ENCODE measurements at regions not wholly inside any gene's neighbourhood (a gene's known extent, or its start where the extent isn't known, plus 50 kb on each side); places are given as distances from the start of the nearest gene placed in this dataset.
"Not testable (repeated sequence)": the region's sequence is repeated elsewhere in the genome, so short reads cannot be mapped to it uniquely, and the experiment has no call there.

DNA sequence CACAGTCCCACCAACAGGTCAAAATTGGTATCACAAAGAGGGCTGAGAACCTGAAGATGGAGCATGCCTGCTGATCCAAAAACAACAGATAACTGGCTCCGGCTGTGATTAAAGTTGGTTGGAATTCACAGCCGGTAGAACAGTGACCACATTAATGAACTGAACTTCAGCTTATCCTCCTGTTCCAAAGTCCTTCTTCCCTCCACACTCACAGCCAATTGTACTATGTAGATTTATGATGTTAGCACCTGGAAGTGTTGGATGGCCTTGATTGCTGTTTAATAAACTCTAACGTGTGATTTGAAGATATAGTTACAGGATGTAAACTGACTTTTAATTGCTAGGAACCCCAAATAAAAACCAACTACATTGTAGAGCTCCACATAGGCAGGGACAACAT lies 367.3 kb upstream of the FRG2C start:
- TF ChIP-seq, protein P1, sequence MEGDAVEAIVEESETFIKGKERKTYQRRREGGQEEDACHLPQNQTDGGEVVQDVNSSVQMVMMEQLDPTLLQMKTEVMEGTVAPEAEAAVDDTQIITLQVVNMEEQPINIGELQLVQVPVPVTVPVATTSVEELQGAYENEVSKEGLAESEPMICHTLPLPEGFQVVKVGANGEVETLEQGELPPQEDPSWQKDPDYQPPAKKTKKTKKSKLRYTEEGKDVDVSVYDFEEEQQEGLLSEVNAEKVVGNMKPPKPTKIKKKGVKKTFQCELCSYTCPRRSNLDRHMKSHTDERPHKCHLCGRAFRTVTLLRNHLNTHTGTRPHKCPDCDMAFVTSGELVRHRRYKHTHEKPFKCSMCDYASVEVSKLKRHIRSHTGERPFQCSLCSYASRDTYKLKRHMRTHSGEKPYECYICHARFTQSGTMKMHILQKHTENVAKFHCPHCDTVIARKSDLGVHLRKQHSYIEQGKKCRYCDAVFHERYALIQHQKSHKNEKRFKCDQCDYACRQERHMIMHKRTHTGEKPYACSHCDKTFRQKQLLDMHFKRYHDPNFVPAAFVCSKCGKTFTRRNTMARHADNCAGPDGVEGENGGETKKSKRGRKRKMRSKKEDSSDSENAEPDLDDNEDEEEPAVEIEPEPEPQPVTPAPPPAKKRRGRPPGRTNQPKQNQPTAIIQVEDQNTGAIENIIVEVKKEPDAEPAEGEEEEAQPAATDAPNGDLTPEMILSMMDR (conservative IDR thresholded peaks at IDR 0.05; ENCODE audit: low read depth, low read length), result no peak
- no peak for DNase-seq (ENCODE audit: low read depth)
- no peak overlapping the region for H3K4me3 ChIP-seq (ENCODE audit: low read length)

GRCh38 chr3:75300606-75301005 lies 363.5 kb upstream of the FRG2C start:
- TF ChIP-seq, protein P1 (conservative IDR thresholded peaks at IDR 0.05; ENCODE audit: low read depth, low read length), result no peak
- no peak overlapping the region for H3K4me3 ChIP-seq (ENCODE audit: low read length)
- DNase-seq (ENCODE audit: low read depth), result no peak

DNA sequence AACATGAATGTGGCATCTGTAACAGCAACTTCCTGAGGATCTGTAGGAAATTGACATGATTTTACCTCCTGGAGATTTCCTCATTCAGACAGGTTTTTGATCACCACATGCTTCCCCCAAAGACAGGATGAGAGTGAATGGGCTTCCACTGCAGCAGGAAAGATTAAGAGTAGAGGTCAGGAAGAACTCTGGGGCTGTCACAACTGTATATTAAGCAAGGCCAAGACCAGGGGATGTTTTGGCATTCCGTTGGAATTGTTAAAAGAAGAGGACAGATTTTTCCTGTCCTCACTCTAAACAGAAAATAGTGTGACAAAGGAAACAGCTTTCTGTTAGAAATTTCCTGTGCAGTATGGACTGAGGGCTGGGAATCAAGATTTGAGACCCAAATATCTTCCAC lies 363.1 kb upstream of the FRG2C start:
- DNase-seq (ENCODE audit: low read depth); H3K4me3 ChIP-seq (ENCODE audit: low read length): not testable (repeated sequence)

GRCh38 chr3:75303741-75304140 lies 360.4 kb upstream of the FRG2C start:
- DNase-seq (ENCODE audit: low read depth), result no peak
- no peak overlapping the region for H3K4me3 ChIP-seq (ENCODE audit: low read length)
- TF ChIP-seq, protein P1 (conservative IDR thresholded peaks at IDR 0.05; ENCODE audit: low read depth, low read length), result no peak

DNA sequence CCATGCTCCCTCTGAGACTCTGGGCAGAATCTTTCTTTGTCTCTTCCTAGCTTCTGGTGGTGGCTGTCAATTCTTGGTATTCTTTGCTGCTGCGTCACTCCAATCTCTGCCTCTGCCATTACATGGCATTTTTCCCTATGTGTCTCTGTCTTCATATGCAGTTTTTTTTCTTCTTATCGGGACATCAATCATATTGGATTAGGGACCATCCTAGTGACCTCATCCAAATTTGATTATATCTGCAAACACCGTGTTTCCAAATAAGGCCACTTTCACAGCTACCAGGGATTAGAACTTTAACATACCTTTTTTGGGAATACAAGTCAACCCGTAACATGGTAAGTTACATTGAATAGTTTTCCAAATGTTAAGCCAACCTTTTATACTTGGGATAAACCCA lies 358.2 kb upstream of the FRG2C start:
- no peak overlapping the region for H3K4me3 ChIP-seq (ENCODE audit: low read length)
- TF ChIP-seq, protein P1 (conservative IDR thresholded peaks at IDR 0.05; ENCODE audit: low read depth, low read length), result no peak
- no peak for DNase-seq (ENCODE audit: low read depth)

GRCh38 chr3:75311306-75311705 lies 352.8 kb upstream of the FRG2C start:
- DNase-seq (ENCODE audit: low read depth); H3K4me3 ChIP-seq (ENCODE audit: low read length): not testable (repeated sequence)

DNA sequence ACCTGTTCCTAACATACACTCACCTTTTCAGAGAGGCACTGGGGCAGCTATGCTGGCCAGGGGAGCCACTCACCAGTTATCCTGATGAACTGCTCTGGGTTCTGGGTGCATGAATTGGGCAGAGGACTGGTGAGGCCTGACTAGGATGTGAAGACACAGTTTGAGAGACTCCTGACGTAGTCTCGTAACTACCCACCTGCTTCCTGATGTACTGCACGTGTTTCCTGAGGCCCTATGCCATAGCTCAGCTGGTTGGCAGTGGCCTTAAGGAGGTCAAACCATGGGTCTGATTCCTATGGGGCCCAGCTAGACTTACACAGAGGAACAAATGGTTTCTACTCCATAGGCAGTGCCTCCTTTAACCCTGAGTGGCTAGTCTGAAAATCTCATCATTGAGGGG lies 351.7 kb upstream of the FRG2C start:
- not testable (repeated sequence) for H3K4me3 ChIP-seq (ENCODE audit: low read length); DNase-seq (ENCODE audit: low read depth)

- not testable (repeated sequence) for H3K4me3 ChIP-seq (ENCODE audit: low read length); DNase-seq (ENCODE audit: low read depth)
These were observed 344.4 kb upstream of the FRG2C start for GRCh38 chr3:75319776-75320175.

DNA sequence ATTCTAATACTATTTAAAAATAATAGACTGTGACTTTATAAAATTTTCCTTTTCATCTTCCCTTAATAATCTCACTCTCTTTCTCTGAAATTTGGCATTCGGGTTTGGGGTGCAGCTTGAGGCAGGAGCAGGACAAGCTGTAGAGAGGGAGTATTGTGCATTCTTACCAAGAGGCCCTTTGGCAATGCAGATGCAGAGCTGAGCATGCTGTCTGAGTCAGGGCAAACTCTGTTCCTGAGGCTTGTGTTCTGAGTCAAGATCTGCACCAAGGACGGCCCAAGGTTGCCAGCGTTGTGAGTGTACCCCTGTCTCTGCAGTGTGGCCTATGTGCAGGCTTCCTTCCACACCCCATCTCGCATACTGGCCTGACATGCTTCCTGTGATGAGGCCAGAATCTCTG lies 343.8 kb upstream of the FRG2C start:
- H3K4me3 ChIP-seq (ENCODE audit: low read length), result no peak overlapping the region
- TF ChIP-seq, protein P1 (conservative IDR thresholded peaks at IDR 0.05; ENCODE audit: low read depth, low read length), result no peak
- no peak for DNase-seq (ENCODE audit: low read depth)

All from retinal pigment epithelial cell (primary cell).